NCI-H446 (cell line): ENCODE measurements at regions not wholly inside any gene's neighbourhood (a gene's known extent, or its start where the extent isn't known, plus 50 kb on each side); places are given as distances from the start of the nearest gene placed in this dataset.

ENCODE experiments used
- DNase-seq, 2 experiments: peaks; one replicate each; lab custom pipeline; 2025; lab: John Stamatoyannopoulos, UW

- DNase-seq, result no peak
Measured at GRCh38 chr2:128690869-128691268, 372.2 kb upstream of the HS6ST1 start.

GRCh38 chr2:128691526-128691925, 372.9 kb upstream of the HS6ST1 start:
- no peak for DNase-seq

GRCh38 chr2:128692895-128693742, 374.5 kb upstream of the HS6ST1 start:
- no peak for DNase-seq

- no peak for DNase-seq
Measured at GRCh38 chr2:128693743-128694029, 375.0 kb upstream of the HS6ST1 start.

GRCh38 chr2:128695646-128696220, 377.1 kb upstream of the HS6ST1 start:
- DNase-seq, result no peak

GRCh38 chr2:128696421-128696820, 377.8 kb upstream of the HS6ST1 start:
- no peak for DNase-seq

- DNase-seq, result no peak
Measured at GRCh38 chr2:128701418-128701817, 382.8 kb upstream of the HS6ST1 start.

GRCh38 chr2:128702616-128703015, 383.9 kb upstream of the HS6ST1 start:
- DNase-seq, result no peak

- no peak for DNase-seq
Measured at GRCh38 chr2:128708106-128708816, 389.6 kb upstream of the HS6ST1 start.

GRCh38 chr2:128710242-128710641, 391.6 kb upstream of the HS6ST1 start:
- DNase-seq, result no peak

GRCh38 chr2:128710729-128711128, 392.1 kb upstream of the HS6ST1 start:
- DNase-seq, result no peak

GRCh38 chr2:128714285-128714684, 395.6 kb upstream of the HS6ST1 start:
- DNase-seq, result no peak

GRCh38 chr2:128714851-128715312, 396.2 kb upstream of the HS6ST1 start:
- no peak for DNase-seq

- no peak for DNase-seq
Measured at GRCh38 chr2:128715360-128715759, 396.7 kb upstream of the HS6ST1 start.

- no peak for DNase-seq
Measured at GRCh38 chr2:128716299-128716721, 397.6 kb upstream of the HS6ST1 start.

GRCh38 chr2:128717758-128718710, 399.4 kb upstream of the HS6ST1 start:
- no peak for DNase-seq

GRCh38 chr2:128720080-128721022, 401.7 kb upstream of the HS6ST1 start:
- no peak for DNase-seq

GRCh38 chr2:128721096-128721495, 402.4 kb upstream of the HS6ST1 start:
- DNase-seq, result no peak

GRCh38 chr2:128722489-128722888, 403.8 kb upstream of the HS6ST1 start:
- DNase-seq, result no peak

GRCh38 chr2:128724547-128724946, 405.9 kb upstream of the HS6ST1 start:
- no peak for DNase-seq

- no peak for DNase-seq
Measured at GRCh38 chr2:128724972-128725371, 406.3 kb upstream of the HS6ST1 start.
